ENCODE measurements at regions not wholly inside any gene's neighbourhood (a gene's known extent, or its start where the extent isn't known, plus 50 kb on each side); places are given as distances from the start of the nearest gene placed in this dataset.

DNA sequence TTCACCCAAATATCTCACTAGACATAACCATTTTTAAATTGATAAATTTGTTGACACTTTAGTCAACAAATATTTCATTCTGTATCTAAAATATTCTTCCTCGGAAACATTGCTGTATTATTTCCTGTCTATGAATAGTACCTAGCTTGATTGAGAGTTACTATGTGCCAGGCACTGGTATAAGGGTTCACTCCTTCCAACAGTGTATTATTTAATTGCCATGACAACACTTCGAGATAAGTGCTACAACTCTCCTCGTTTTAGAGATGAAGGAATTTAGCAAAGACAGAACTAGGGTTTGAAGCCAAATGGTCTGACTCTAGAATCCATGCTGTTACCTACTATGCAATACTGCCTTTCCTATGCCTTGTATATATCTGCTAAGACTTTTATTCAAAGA is 287.2 kb downstream of the YTHDC2 start:
- no peak for DNase-seq (ENCODE audit: low spot score)

DNA sequence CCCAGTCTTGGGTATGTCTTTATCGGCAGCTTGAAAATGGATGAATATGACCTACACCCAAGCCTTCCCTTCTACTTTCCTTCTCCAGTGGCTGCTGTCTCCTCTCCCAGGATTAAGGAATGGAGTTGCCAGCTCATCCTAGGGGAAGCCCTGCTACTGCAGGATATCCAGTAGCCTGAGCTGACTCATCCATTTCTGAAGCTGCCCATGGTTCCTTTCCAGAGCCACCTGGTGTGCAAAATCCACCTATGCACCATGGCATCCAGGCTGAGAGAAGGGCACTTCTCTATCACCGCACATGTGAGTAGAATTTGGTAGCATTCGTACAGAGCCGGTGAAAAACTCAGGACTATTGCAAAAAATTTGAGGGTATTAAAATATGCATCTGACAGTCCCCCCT is 290.8 kb downstream of the YTHDC2 start:
- no peak for DNase-seq (ENCODE audit: low spot score)

DNA sequence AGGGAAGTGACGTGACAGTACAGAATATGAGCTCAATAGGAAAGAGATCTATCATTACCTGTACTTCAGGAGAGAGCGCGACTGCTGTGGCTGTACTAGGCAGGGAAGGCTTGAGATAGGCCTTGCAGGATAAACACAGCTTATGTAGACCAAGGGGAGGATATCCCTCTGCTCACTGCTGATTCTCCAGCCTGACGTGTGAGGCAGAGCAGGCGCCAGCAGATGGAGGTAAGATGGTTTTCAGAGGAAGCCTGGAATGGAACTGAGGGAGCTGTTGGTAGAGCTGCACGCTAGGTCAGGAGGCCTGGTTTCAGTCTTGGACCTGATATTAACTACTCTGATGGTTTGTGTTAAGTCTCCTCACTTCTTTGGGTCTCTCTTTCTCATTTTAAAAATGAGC is 291.4 kb downstream of the YTHDC2 start:
- no peak for DNase-seq (ENCODE audit: low spot score)

DNA sequence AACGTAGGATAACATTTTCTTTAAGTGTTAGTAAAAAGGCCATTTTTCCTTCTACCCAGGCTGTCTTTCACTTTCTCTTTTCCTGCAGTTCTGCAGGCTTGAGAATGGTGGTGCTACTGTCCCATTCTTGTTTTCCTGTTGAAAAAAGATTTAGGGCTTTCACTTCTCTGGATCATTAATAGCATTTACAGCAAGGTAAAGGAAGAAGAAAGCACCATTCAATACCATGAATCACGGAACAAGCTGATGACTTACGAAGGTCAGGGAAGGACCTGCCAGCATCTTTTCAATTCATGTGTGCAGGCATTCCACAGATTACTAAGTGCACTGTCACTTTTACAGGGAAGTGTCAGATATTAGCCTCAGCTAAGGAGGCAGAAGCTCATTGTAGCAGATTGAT is 292.8 kb downstream of the YTHDC2 start:
- DNase-seq (ENCODE audit: low spot score) = peak; percentile 10

DNA sequence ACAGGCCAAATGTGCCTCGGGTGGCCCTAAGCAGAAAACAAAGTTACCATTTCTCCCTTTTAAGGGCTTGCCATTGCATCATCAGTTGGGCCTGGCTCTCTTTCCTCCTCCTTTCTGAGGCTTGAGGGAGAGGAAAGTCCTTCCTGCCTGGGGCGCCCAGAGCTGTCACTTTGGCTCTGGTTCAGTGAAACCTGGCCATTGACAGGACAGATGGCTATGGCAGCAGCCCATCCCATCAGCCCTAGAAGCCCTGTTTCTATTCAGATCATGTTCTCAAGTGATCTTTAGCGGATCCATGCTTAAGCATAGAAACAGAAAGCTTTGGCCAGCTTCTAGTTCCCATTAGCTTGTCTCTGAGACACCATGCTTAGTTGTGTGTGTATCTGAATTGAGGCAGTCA is 293.4 kb downstream of the YTHDC2 start:
- peak; percentile 12 for DNase-seq (ENCODE audit: low spot score)

DNA sequence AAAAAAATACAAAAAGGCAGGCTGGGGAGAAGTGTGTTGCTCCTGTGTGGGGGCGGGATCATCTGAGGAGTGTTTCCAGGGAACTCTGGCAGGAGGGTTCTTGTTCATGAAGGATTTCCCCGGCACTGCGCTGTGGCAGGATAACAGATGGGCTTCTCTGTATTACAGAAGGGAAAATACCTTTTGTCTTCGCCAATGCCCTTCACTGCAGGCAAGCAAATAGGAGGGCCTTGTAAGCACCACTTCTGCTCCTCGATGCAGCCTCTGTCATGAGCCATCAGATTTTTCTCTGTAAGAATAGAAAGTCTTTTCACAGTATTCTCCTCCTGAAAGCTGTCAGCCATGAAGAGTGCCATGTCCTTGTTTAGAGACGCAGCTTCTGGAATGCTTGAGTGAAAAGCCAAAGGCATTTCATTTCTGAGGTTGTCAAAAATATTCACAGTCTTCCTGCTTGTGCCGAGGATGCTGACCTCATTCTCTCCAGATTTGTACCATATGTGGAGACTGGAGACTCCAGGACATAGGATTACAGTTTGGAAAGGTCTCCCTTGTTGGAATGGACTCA is 294.0 kb downstream of the YTHDC2 start:
- peak; percentile 48 for DNase-seq (ENCODE audit: low spot score)

DNA sequence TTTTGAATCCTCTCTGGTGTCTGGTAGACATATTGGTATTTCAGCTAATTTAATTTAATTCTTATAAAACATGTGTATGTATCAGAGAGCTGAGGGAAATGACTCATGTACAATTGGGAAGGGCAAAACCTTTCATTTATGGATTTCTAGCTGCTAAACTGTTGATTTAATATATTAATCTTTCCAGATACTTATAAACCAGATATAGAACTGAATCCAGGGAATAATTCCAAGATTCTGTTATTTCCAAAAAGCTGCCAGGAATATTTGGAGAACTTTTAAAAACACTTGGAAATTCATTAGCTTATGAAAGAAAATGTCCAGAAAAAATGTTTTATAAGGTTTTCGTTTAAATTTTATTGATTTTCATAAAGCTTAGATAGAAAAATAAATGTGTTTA is 295.5 kb downstream of the YTHDC2 start:
- DNase-seq (ENCODE audit: low spot score) = no peak

DNA sequence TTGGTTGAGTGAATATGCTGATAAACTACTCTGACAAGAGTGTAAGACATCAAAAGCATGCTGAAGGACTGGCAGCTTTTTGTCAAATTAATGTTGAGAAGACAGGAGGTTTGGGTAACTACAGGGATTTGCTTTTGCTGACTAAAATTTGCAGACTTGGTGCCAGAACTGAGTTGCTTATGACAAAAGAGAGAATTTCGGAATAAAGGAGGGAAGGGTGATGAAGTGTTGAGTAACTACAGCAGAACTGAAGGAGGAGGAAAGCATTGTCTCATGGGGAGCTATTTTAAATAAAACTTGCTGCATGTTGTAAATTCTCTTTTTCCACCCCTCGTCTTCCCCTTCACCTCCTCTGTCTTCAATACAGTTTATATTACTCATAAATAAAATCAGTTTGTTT is 296.1 kb downstream of the YTHDC2 start:
- DNase-seq (ENCODE audit: low spot score) = no peak

DNA sequence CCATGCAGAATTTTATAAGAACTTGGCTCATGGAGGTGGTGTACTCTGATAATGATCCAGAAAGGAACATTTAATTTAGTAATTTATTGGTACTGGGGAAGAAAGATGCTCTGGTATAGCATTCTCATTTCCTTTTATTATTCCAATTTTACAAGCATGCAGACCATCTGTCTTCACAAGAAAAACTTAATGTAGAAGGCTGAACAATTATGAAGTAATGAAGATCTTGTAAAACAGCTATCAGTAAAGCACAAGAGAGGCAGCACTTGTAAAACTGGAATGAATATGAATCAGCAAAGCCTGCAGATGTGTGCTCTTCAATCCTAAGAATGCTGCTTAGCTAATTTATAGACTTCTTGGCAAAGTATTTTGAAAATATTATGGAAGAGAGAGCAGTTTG is 300.0 kb downstream of the YTHDC2 start:
- no peak for DNase-seq (ENCODE audit: low spot score)

DNA sequence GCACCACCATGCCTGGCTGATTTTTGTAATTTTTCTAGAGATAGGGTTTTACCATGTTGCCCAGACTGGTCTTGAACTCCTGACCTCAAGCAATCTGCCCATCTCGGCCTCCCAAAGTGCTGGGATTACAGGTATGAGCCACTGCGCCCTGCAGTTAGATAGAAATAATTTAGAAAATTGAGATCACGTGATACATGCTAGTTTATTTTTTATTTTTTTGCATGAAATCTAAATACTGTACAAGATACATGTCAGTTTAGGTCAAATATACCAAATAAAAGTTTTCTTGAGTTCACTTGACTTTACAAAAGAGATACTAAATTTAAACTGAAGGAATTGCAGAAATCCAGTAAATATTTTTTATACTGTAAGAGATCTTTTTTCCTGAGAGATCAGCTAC is 304.2 kb downstream of the YTHDC2 start:
- no peak for DNase-seq (ENCODE audit: low spot score)

DNA sequence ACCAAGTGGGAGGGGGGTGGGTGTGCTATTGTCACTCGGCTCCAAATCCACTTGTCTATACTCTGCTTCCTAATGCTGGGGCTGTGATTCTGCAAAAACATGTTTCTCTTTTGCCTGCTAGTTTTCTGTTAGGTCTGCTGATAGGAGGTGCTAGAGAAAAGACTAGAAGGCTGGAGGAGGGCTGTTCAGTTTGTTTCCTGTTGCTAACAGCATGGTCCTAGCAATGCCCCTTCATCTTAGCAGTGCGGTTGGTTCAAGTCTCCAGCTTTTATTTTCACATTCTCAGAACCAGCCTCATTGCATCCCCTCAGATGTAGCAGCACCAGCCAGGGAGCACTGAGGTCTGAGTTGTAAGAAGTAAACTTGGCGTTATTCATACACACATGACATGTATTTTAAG is 310.2 kb downstream of the YTHDC2 start:
- DNase-seq (ENCODE audit: low spot score) = no peak

DNA sequence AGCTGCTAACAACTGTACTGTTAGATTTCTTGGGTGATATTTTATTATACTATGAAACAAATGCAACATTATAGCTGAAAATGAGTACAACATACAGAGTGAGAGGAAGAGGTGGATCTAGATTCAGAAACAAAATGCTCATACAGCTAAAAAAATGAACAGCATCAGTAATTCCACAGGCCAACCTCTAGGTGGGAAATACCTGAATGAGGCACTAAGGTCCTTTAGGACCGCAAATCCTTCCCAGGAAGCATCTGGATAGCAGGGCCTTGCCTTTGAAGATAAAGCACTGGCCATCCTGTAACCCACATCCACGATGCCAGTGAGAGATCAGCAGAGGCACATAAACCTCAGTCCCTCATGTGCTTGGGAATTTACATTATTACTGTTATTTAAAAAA is 310.8 kb downstream of the YTHDC2 start:
- DNase-seq (ENCODE audit: low spot score) = no peak

DNA sequence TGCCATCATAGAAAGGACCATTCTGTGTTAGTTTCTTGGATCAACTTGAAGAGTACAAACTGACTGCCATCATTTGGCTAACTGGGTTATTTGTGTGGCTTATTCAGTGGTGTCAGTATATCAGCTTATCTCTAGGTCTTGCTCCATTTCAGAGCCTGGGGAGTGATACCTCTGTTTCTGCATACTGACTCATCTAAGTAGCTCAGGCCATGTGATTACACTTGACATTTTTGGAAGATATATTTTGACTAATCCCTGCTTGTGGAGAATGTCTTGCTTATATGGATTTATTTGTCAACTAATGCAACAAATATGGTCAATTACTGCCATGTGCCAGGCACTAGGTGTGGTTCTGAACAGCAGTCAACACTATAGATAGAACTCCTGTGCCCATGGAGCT is 311.7 kb downstream of the YTHDC2 start:
- no peak for DNase-seq (ENCODE audit: low spot score)

DNA sequence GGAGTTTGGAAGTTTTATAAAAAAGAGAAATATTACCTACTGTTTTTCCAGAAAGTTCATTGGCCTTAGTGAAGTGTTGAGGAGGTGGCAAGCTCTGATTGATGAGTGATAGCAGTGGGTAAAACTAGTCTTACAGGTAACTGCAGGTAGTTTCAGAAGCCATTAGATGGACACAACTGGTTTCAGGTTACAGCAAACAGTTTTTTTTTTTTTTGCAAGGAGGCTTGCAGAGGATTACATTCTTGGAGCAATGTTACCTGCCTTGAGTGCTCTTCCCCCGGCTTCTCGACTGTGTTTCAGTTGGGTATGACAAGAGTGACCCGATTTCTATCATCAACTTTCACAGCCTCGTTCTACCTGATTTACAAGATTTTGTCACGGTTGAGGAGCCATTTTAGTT is 333.4 kb downstream of the YTHDC2 start:
- DNase-seq (ENCODE audit: low spot score) = no peak

DNA sequence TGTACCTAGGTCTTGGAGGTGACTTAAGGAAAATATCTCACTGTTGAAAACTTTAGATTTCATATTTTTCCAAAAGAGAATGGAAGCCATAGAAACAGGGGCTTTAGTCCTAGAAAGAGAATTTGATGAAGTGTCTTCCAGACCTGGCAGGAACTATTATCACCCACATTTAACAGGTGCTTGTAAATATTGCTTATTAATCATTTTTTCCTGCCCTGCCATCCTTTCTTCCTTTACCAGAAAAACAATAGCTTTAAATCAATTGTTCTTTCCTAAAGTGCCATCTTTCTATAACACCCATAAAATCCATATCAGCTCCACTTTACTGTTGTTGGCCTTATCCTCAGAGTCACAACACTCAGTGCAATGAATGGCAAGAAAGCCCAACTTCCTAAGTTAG is 350.9 kb downstream of the YTHDC2 start:
- DNase-seq (ENCODE audit: low spot score) = no peak

DNA sequence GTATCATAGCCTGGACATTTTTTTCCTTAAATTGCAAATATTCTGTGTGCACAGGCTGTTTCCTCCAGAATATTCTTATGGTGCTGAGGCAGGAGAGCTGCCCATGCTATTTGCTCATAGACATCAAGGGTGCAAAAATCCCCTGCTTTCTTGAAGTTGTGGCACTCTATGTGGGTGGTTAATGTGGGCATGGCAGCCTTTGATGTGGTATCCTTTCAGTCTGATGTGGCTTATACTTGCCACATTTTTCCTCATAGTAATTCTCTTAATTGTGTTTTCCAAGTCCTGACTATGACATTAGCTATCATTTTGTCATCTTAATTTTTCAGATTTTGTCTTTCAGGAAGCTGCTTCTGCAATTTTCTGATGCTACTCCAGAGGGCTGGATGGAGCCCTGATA is 353.3 kb downstream of the YTHDC2 start:
- DNase-seq (ENCODE audit: low spot score) = no peak

DNA sequence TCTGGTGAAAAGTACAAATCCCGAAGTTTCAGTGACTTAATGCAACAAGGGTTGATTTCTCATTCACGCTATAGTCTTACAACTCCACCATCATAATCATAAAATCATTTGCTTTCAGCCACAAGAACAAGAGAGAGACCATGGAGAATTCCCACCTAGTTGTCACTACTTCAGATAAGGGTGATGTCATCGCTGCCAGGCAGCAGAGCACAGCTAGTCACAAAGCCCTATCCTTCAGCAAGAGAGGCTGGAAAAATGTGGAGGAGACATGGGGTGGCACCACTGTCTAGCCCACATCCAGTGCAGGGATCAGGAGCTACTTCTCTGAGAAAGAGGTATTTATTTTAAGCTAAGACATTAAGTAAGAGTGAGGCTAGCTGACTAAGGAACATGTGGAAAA is 356.1 kb downstream of the YTHDC2 start:
- no peak for DNase-seq (ENCODE audit: low spot score)

DNA sequence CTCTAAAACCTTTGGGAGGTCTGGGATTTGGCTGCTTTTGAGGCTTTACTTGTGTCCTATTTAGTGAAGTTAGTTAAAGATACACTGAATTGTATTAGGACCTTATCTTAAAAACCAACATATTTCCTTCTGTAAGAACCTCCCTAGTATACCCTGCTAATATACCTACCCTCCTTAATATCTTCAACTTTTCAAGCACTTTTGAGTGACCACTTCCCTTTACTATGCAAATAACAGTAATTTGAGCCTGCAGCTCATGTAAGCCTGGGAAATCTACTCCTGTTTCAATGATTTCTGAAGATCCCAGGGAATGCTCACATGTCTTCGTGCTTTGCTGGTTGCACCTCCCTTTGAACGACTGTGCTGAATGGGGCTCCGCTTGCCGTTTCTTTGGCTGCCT is 358.5 kb downstream of the YTHDC2 start:
- DNase-seq (ENCODE audit: low spot score) = no peak

DNA sequence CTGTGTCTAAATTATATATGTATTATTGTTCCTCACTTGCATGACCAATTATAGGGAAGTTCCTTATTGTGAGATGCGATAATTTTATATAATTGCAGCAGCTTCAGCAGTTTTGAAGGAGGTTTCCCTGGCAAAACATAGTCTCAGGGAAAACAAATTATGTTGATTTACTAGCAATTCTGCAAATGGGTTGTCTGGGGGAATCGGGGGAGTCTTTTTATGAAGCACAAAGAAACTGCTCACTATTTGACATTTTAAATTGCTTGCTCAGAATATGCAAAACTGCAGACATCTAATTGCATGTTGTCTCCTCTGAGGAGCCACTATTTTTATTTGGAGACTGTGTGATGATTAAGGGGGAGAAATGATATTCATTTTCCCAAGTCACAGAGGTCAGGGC is 361.6 kb downstream of the YTHDC2 start:
- no peak for DNase-seq (ENCODE audit: low spot score)

DNA sequence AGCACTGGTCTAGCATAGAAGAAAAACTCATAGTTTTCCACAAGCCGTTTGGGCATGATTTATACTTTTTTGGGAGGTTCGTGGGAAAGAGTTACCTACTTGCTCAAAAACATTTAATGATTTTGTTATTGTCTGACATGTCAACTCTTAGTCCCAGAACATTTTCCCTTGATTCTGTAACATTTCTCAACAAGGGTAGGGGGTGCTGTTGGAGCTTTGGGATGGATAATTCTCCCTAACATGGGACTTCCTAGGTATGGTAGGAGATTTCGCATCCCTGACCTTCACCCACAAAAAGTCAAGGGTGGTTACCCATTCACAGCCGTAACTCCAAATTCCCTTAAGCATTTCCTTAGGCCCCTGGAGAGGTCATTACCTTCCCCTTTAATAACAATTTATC is 378.0 kb downstream of the YTHDC2 start:
- no peak for DNase-seq (ENCODE audit: low spot score)

DNA sequence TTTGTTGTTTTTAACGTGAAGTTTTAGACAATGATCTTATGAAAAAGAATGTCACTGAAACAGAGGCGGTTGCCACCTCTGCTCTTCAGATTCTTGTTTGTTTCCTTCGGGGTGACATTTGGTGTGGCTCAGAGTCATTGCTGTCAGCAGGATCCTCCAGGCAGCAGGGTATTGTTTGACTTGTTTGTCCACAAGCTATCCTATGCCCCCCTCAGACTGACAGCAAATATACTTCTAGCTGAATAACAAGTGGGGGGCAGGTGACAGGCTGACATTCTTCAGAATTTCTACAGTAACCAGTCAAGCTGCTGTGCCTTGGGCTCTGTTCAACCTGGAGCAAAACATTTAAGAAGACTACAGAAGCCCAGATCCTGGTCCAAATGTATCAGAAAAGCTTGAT is 383.3 kb downstream of the YTHDC2 start:
- no peak for DNase-seq (ENCODE audit: low spot score)

DNA sequence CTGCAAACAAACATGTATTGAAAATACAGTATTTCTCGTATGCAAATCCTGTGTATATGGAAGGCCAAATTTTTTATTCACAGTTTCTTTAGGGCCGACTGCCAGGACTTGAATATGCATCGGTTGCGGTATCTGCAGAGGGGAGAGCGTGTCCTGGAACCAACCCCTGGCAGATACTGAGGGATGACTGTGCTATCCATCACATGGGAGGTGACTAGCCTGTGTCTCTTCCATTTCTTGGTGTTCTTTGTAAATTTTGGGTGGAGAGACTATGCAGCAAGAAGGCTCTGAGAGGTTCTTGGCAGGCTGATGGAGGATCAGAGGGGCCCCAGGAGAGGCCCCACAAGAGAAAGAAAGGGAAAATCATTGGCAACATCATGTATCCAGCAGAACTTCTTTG is 384.3 kb downstream of the YTHDC2 start:
- DNase-seq (ENCODE audit: low spot score) = no peak

DNA sequence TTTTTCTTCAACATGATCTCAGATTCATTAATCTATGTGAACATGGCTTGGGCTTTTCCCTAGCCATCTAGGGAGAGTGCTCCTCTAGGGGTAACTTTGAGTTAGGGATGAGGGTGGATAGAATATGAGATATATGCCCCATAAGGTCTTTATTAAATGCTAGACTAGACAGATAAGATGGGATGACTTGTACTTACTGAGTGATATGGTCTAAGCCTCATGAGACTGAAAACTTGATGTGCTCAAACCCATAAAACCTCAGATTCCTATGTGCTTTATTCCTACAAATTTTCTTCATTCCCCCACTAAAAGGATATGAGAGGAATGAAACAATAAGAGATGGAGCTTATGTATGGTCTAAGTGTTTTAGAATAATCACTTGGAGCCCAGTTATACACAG is 386.6 kb downstream of the YTHDC2 start:
- no peak for DNase-seq (ENCODE audit: low spot score)

DNA sequence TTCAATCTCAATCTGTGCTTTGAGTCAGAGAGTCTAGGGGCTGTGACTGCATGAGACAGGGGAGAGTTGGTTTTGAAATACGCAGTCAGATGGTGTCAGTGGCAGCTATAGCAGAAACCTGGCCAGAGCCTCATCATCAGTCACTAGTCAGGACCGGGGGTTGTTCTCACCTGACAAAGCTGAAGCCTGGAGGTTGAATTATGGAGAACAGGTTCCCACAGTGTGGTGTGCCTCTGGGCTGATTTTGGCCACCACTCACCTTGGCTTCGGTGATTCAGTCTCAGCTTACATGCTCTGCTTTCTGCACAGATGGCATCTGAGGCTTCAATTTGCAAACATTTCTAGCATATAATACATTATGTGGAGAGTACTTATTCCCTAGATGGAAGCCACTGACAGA is 387.3 kb downstream of the YTHDC2 start:
- no peak for DNase-seq (ENCODE audit: low spot score)

DNA sequence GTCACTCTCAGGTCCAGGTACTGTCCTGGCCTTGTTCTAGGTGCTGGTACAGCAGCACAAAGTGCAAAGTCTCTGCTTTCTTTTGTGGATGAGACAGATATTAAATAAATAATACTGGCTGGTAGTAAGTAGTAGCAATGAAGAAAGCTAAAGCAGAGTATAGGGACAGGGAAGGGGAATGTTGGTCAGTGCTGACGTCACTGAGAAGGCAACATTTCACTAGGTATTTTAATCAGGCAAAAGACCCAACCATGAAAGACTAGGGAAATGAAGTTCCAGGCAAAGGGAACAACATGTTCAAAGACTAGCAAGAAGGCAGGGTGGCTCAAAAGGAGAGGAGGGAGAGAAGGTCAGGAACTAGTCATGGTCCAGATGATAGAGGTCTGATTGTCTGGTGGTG is 388.2 kb downstream of the YTHDC2 start:
- no peak for DNase-seq (ENCODE audit: low spot score)

All from AG08395 (cell line).